ENCODE measurements at regions not wholly inside any gene's neighbourhood (a gene's known extent, or its start where the extent isn't known, plus 50 kb on each side); places are given as distances from the start of the nearest gene placed in this dataset.
"Not testable (repeated sequence)": the region's sequence is repeated elsewhere in the genome, so short reads cannot be mapped to it uniquely, and the experiment has no call there.

DNA sequence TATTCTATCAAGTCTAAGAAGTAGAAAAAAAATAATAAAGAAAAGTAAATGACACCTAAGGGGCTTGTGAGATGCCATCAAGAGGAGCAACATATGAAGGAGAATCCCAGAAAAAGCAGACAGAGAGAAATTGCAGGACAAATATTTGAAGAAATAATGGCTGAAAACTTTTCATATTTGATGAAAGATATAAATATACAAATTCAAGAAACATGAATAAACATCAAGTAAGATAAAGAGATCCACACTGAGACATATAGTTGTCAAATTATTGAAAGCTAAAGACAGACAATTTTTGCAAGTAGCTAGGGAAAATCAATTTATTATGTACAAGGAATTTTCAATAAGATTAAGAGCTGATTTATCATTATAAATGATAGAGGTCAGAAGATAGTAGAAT is 558.0 kb downstream of the ZWINT start:
- no peaks in the 10 kb centered on the region for H3K27me3 ChIP-seq (ENCODE audit: control insufficient read depth, low read length)
- H3K9me3 ChIP-seq (ENCODE audit: control insufficient read depth, insufficient read depth, low read length) = no peaks in the 10 kb centered on the region
- no peaks in the 10 kb centered on the region for H3K79me2 ChIP-seq (ENCODE audit: control insufficient read depth, low read length)
- H4K20me1 ChIP-seq (ENCODE audit: control insufficient read depth, insufficient read depth, low read depth, low read length) = no peaks in the 10 kb centered on the region
- no peak overlapping the region for H3K4me3 ChIP-seq (ENCODE audit: low read length)
- no peak overlapping the region for H3K27ac ChIP-seq (ENCODE audit: low read depth, low read length)
- no peaks in the 10 kb centered on the region for H3K4me1 ChIP-seq (ENCODE audit: control insufficient read depth, low read length)
- no peaks in the 10 kb centered on the region for H3F3A ChIP-seq (ENCODE audit: control insufficient read depth, insufficient read depth)
- no peaks in the 10 kb centered on the region for H3K36me3 ChIP-seq (ENCODE audit: control insufficient read depth, low read length)
- no peaks in the 10 kb centered on the region for H3K9me2 ChIP-seq (replicated peaks; ENCODE audit: control insufficient read depth, low read length)
- H3K4me2 ChIP-seq (ENCODE audit: low read length) = no peak overlapping the region
- TF ChIP-seq, protein P1, sequence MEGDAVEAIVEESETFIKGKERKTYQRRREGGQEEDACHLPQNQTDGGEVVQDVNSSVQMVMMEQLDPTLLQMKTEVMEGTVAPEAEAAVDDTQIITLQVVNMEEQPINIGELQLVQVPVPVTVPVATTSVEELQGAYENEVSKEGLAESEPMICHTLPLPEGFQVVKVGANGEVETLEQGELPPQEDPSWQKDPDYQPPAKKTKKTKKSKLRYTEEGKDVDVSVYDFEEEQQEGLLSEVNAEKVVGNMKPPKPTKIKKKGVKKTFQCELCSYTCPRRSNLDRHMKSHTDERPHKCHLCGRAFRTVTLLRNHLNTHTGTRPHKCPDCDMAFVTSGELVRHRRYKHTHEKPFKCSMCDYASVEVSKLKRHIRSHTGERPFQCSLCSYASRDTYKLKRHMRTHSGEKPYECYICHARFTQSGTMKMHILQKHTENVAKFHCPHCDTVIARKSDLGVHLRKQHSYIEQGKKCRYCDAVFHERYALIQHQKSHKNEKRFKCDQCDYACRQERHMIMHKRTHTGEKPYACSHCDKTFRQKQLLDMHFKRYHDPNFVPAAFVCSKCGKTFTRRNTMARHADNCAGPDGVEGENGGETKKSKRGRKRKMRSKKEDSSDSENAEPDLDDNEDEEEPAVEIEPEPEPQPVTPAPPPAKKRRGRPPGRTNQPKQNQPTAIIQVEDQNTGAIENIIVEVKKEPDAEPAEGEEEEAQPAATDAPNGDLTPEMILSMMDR (IDR thresholded peaks at IDR 0.05; ENCODE audit: low read depth, low read length, poor library complexity, severe bottlenecking) = no peak

DNA sequence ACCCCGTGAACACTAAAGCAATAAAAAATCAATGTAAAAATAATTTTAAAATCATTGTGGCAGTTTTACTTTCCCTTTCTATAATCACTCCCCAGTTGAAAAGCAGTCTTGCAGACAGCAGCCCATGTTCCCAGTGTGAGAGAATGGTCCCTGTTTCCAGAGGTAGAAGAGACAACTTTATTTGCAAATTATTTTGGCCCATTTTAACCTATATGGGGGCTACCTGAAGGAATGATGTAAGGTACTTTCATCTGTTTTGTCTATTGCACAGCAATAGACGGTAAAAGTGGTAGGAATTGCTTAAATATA is 559.8 kb downstream of the ZWINT start:
- Histone ChIP-seq H3K36me3 (ENCODE audit: control insufficient read depth, low read length) (no peaks in the 10 kb centered on the region), H3K27me3 (ENCODE audit: control insufficient read depth, low read length) (no peaks in the 10 kb centered on the region), H4K20me1 (ENCODE audit: control insufficient read depth, insufficient read depth, low read depth, low read length) (no peaks in the 10 kb centered on the region), H3K9me2 (replicated peaks; ENCODE audit: control insufficient read depth, low read length) (no peaks in the 10 kb centered on the region), H3K27ac (ENCODE audit: low read depth, low read length) (no peak overlapping the region), H3K4me1 (ENCODE audit: control insufficient read depth, low read length) (no peaks in the 10 kb centered on the region), H3F3A (ENCODE audit: control insufficient read depth, insufficient read depth) (no peaks in the 10 kb centered on the region), H3K4me3 (ENCODE audit: low read length) (no peak overlapping the region), H3K79me2 (ENCODE audit: control insufficient read depth, low read length) (no peaks in the 10 kb centered on the region), H3K4me2 (ENCODE audit: low read length) (no peak overlapping the region), H3K9me3 (ENCODE audit: control insufficient read depth, insufficient read depth, low read length) (no peaks in the 10 kb centered on the region)
- TF ChIP-seq, protein P1 (IDR thresholded peaks at IDR 0.05; ENCODE audit: low read depth, low read length, poor library complexity, severe bottlenecking) = no peak

DNA sequence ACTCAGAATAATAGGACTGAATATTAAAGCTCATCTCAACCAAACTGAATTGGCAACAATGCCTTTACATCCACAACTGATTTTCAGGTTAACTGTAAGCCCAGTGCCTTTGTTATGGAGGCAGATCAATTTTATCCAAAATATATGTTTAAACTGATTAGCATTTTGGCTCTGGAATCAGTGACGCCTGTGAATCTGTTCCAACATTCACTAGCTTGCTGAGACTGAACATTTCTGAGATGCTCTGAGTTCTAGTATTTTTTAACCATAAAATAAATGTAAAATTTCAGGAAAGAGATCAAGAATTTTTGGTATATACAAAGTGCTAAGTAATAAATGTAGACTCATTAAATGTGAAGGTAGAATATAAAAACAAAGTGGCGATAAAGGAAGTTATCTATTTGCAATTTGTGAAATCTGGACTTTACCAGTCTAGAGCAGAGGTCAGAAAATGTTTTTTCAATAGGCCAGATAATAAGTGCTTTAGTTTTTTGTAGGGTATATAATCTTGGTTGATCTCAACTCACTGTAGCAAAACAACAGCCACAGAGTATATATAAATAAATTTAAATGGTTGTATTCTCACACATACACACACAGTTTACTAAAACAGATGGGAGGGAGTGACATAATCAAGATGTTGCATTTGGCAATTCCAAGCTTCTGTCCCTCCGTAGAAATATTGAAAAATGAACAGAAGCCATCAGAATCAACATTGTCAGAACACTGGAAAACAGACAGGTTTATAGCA is 560.3 kb downstream of the ZWINT start:
- H3K9me3 ChIP-seq (ENCODE audit: control insufficient read depth, insufficient read depth, low read length) = no peaks in the 10 kb centered on the region
- H3F3A ChIP-seq (ENCODE audit: control insufficient read depth, insufficient read depth) = no peaks in the 10 kb centered on the region
- H3K4me1 ChIP-seq (ENCODE audit: control insufficient read depth, low read length) = no peaks in the 10 kb centered on the region
- no peaks in the 10 kb centered on the region for H3K9me2 ChIP-seq (replicated peaks; ENCODE audit: control insufficient read depth, low read length)
- H4K20me1 ChIP-seq (ENCODE audit: control insufficient read depth, insufficient read depth, low read depth, low read length) = no peaks in the 10 kb centered on the region
- no peak for TF ChIP-seq EZH2phosphoT487 (IDR thresholded peaks at IDR 0.05; ENCODE audit: borderline replicate concordance, low read length)
- H3K4me2 ChIP-seq (ENCODE audit: low read length) = no peak overlapping the region
- no peak overlapping the region for H3K4me3 ChIP-seq (ENCODE audit: low read length)
- H3K27me3 ChIP-seq (ENCODE audit: control insufficient read depth, low read length) = no peaks in the 10 kb centered on the region
- no peak overlapping the region for H3K27ac ChIP-seq (ENCODE audit: low read depth, low read length)
- H3K36me3 ChIP-seq (ENCODE audit: control insufficient read depth, low read length) = no peaks in the 10 kb centered on the region
- no peaks in the 10 kb centered on the region for H3K79me2 ChIP-seq (ENCODE audit: control insufficient read depth, low read length)

DNA sequence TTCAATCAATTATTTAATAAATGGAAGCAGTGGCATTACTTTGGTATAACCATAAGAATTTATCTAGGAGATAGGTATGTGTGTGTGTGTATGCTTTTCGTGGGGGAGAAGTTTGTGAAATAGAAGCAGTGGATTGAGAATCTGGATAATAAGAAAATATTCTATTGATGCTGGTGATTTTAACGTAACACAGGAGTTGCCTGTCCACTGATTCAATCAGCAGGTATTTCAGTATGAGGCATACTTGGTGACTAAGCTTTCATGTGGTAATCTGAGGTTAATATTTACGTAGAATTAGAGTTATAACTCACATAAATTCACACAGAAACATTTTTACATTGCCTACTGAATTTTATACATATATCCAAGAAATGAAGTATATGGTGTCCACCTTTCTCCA is 568.0 kb downstream of the ZWINT start:
- no peaks in the 10 kb centered on the region for H3K4me1 ChIP-seq (ENCODE audit: control insufficient read depth, low read length)
- no peak overlapping the region for H3K27ac ChIP-seq (ENCODE audit: low read depth, low read length)
- H3K27me3 ChIP-seq (ENCODE audit: control insufficient read depth, low read length) = no peaks in the 10 kb centered on the region
- no peaks in the 10 kb centered on the region for H3K36me3 ChIP-seq (ENCODE audit: control insufficient read depth, low read length)
- H3K4me2 ChIP-seq (ENCODE audit: low read length) = no peak overlapping the region
- H3K9me2 ChIP-seq (replicated peaks; ENCODE audit: control insufficient read depth, low read length) = no peaks in the 10 kb centered on the region
- no peaks in the 10 kb centered on the region for H3F3A ChIP-seq (ENCODE audit: control insufficient read depth, insufficient read depth)
- no peaks in the 10 kb centered on the region for H4K20me1 ChIP-seq (ENCODE audit: control insufficient read depth, insufficient read depth, low read depth, low read length)
- no peaks in the 10 kb centered on the region for H3K79me2 ChIP-seq (ENCODE audit: control insufficient read depth, low read length)
- H3K4me3 ChIP-seq (ENCODE audit: low read length) = no peak overlapping the region
- no peaks in the 10 kb centered on the region for H3K9me3 ChIP-seq (ENCODE audit: control insufficient read depth, insufficient read depth, low read length)
- no peak for TF ChIP-seq EZH2phosphoT487 (IDR thresholded peaks at IDR 0.05; ENCODE audit: borderline replicate concordance, low read length)
- TF ChIP-seq, protein P1 (IDR thresholded peaks at IDR 0.05; ENCODE audit: low read depth, low read length, poor library complexity, severe bottlenecking) = no peak

DNA sequence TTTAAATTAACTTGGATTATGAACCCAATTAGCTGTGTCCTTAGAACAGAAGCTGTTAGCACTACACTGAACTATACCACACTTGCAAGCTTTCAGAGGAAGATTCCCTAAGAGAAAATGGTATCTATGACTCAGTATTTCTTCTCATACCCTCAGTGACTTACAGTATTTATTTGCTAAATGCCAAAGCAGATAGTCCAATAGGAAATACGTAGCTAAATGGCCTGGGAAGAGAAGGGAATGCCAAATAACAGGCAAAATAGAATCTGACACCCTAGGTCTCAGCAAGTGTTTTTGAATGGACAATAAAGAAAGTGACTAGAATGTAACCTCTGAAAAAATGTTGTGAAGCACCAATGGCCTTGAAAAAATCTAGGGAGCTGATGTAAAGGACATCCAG is 570.8 kb downstream of the ZWINT start:
- not testable (repeated sequence) for H3K4me2 ChIP-seq (ENCODE audit: low read length); H3K9me3 ChIP-seq (ENCODE audit: control insufficient read depth, insufficient read depth, low read length); H3K9me2 ChIP-seq (replicated peaks; ENCODE audit: control insufficient read depth, low read length); H3K4me1 ChIP-seq (ENCODE audit: control insufficient read depth, low read length); H3K27ac ChIP-seq (ENCODE audit: low read depth, low read length); H4K20me1 ChIP-seq (ENCODE audit: control insufficient read depth, insufficient read depth, low read depth, low read length); H3K27me3 ChIP-seq (ENCODE audit: control insufficient read depth, low read length); H3K4me3 ChIP-seq (ENCODE audit: low read length); H3K36me3 ChIP-seq (ENCODE audit: control insufficient read depth, low read length); H3K79me2 ChIP-seq (ENCODE audit: control insufficient read depth, low read length); H3F3A ChIP-seq (ENCODE audit: control insufficient read depth, insufficient read depth)

Data from DOHH2 (cell line).